GM21737 (cell line): ENCODE measurements at regions not wholly inside any gene's neighbourhood (a gene's known extent, or its start where the extent isn't known, plus 50 kb on each side); places are given as distances from the start of the nearest gene placed in this dataset.
"Not testable (repeated sequence)": the region's sequence is repeated elsewhere in the genome, so short reads cannot be mapped to it uniquely, and the experiment has no call there.

Source experiments
- ATAC-seq: cut with Tn5 transposase; IDR thresholded peaks from one replicate; pipeline ENCODE4 v1.9.1; 2021; ENCODE audit warnings: mild to moderate bottlenecking, moderate library complexity; ENCODE audit not compliant: unreplicated experiment

GRCh38 chr7:46774515-46774914 is 807.4 kb downstream of the TNS3 start:
- ATAC-seq, result no peak

GRCh38 chr7:46772776-46773175 is 809.1 kb downstream of the TNS3 start:
- no peak for ATAC-seq

- ATAC-seq, result no peak
These were observed 814.8 kb downstream of the TNS3 start for GRCh38 chr7:46767071-46767470.

GRCh38 chr7:46764100-46764936 is 817.6 kb downstream of the TNS3 start:
- ATAC-seq, result no peak

- ATAC-seq, result no peak
These were observed 818.6 kb downstream of the TNS3 start for GRCh38 chr7:46763344-46763743.

GRCh38 chr7:46759711-46760480 is 822.0 kb downstream of the TNS3 start:
- ATAC-seq, result no peak

- no peak for ATAC-seq
These were observed 824.9 kb downstream of the TNS3 start for GRCh38 chr7:46756996-46757395.

GRCh38 chr7:46756256-46756655 is 825.7 kb downstream of the TNS3 start:
- no peak for ATAC-seq

- ATAC-seq, result no peak
These were observed 826.5 kb downstream of the TNS3 start for GRCh38 chr7:46755120-46756034.

- ATAC-seq, result no peak
These were observed 827.7 kb downstream of the TNS3 start for GRCh38 chr7:46754140-46754720.

GRCh38 chr7:46753662-46754061 is 828.2 kb downstream of the TNS3 start:
- ATAC-seq, result no peak

- no peak for ATAC-seq
These were observed 829.0 kb downstream of the TNS3 start for GRCh38 chr7:46752881-46753366.

GRCh38 chr7:46751927-46752723 is 829.8 kb downstream of the TNS3 start:
- not testable (repeated sequence) for ATAC-seq

- no peak for ATAC-seq
These were observed 830.4 kb upstream of the IGFBP3 start for GRCh38 chr7:46751471-46751870.

GRCh38 chr7:46750321-46750865 is 829.3 kb upstream of the IGFBP3 start:
- ATAC-seq, result no peak

- ATAC-seq, result no peak
These were observed 827.0 kb upstream of the IGFBP3 start for GRCh38 chr7:46747869-46748576.

- no peak for ATAC-seq
These were observed 825.9 kb upstream of the IGFBP3 start for GRCh38 chr7:46746695-46747687.

GRCh38 chr7:46745707-46746090 is 824.6 kb upstream of the IGFBP3 start:
- ATAC-seq, result no peak
